ENCODE measurements at regions not wholly inside any gene's neighbourhood (a gene's known extent, or its start where the extent isn't known, plus 50 kb on each side); places are given as distances from the start of the nearest gene placed in this dataset.
"Not testable (repeated sequence)": the region's sequence is repeated elsewhere in the genome, so short reads cannot be mapped to it uniquely, and the experiment has no call there.

- peak; percentile 99 for FAIRE-seq
These were observed 66.9 kb downstream of the FAM72B start for GRCh38 chr1:121117298-121117611.

GRCh38 chr1:121117622-121118479 lies 66.3 kb downstream of the FAM72B start:
- FAIRE-seq = not testable (repeated sequence)

All from endometrium (tissue), 2 donors.